ENCODE measurements at regions not wholly inside any gene's neighbourhood (a gene's known extent, or its start where the extent isn't known, plus 50 kb on each side); places are given as distances from the start of the nearest gene placed in this dataset.

GRCh38 chr10:20616918-20617810, 279.9 kb downstream of the NEBL start:
- TF ChIP-seq TCF7 (CRISPR knock-in tag; IDR thresholded peaks at IDR 0.05; ENCODE audit: low read depth) (no peak), CTCF (IDR thresholded peaks at IDR 0.05) (no peak), ATF2 (CRISPR knock-in tag; IDR thresholded peaks at IDR 0.05; ENCODE audit: borderline replicate concordance, low read depth) (no peak), MAX (CRISPR knock-in tag; IDR thresholded peaks at IDR 0.05) (no peak), USF2 (CRISPR knock-in tag; IDR thresholded peaks at IDR 0.05) (no peak), E2F1 (CRISPR knock-in tag; IDR thresholded peaks at IDR 0.05) (no peak), AFF4 (CRISPR knock-in tag; IDR thresholded peaks at IDR 0.05; ENCODE audit: borderline replicate concordance) (no peak)

Measured in WTC11 (cell line).